Right lung (tissue), 2 donors: ENCODE measurements at regions not wholly inside any gene's neighbourhood (a gene's known extent, or its start where the extent isn't known, plus 50 kb on each side); places are given as distances from the start of the nearest gene placed in this dataset.
"Not testable (repeated sequence)": the region's sequence is repeated elsewhere in the genome, so short reads cannot be mapped to it uniquely, and the experiment has no call there.

Experiments used
- DNase-seq, 2 donors: peaks; one replicate each; pipeline ENCODE4 v3.0.0-alpha.2; 2013

- no peak for DNase-seq
These were observed 70.1 kb downstream of the ZNF330 start for GRCh38 chr4:141290771-141291170.

GRCh38 chr4:141294306-141294705, 73.6 kb downstream of the ZNF330 start:
- DNase-seq, result no peak

GRCh38 chr4:141301216-141301615, 80.5 kb downstream of the ZNF330 start:
- no peak for DNase-seq

GRCh38 chr4:141302924-141303323, 82.2 kb downstream of the ZNF330 start:
- peak in 1 of 2 donors; percentile 16 for DNase-seq

GRCh38 chr4:141304346-141304745, 83.7 kb downstream of the ZNF330 start:
- no peak for DNase-seq

- DNase-seq, result no peak
These were observed 85.6 kb downstream of the ZNF330 start for GRCh38 chr4:141306331-141306730.

- DNase-seq, result peak in 1 of 2 donors; percentile 35
These were observed 86.6 kb downstream of the ZNF330 start for GRCh38 chr4:141307241-141307689.

GRCh38 chr4:141309874-141310273, 89.2 kb downstream of the ZNF330 start:
- no peak for DNase-seq

GRCh38 chr4:141311246-141312204, 90.8 kb downstream of the ZNF330 start:
- DNase-seq, result no peak

GRCh38 chr4:141314627-141315026, 93.9 kb downstream of the ZNF330 start:
- DNase-seq, result no peak

GRCh38 chr4:141328560-141329173, 108.0 kb downstream of the ZNF330 start:
- DNase-seq, result no peak

- peak; percentile 31 to 47 for DNase-seq
These were observed 108.5 kb downstream of the ZNF330 start for GRCh38 chr4:141329174-141329569.

GRCh38 chr4:141330616-141331015, 109.9 kb downstream of the ZNF330 start:
- DNase-seq, result no peak

GRCh38 chr4:141331534-141332358, 111.1 kb downstream of the ZNF330 start:
- DNase-seq, result no peak

GRCh38 chr4:141332359-141333181, 111.9 kb downstream of the ZNF330 start:
- not testable (repeated sequence) for DNase-seq

- DNase-seq, result not testable (repeated sequence)
These were observed 112.9 kb downstream of the ZNF330 start for GRCh38 chr4:141333456-141334230.

GRCh38 chr4:141335166-141335565, 114.5 kb downstream of the ZNF330 start:
- DNase-seq, result no peak

- DNase-seq, result no peak
These were observed 117.5 kb downstream of the ZNF330 start for GRCh38 chr4:141338238-141338637.

GRCh38 chr4:141339391-141339790, 118.7 kb downstream of the ZNF330 start:
- no peak for DNase-seq

GRCh38 chr4:141339966-141340365, 119.3 kb downstream of the ZNF330 start:
- DNase-seq, result no peak
